ENCODE measurements at regions not wholly inside any gene's neighbourhood (a gene's known extent, or its start where the extent isn't known, plus 50 kb on each side); places are given as distances from the start of the nearest gene placed in this dataset.

DNA sequence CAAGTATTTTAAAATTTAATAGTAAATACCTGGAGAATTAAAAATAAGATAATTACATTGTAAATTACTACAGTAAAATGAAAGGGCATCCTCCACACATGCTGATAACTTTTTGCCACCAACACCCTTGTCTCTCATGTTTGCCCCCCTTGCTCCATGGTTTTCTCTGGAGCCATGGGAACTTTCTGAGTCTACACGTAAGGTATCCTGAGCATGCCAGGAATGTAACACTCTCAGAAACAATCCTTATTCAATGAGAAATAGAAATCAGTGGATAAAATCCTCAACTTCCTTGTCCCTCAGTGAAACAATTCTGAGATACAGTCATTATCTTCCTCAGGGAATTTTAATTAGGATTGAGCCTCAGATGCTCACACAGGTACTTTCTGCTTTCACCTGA, 108.9 kb downstream of the IZUMO3 start:
- Histone ChIP-seq H3K27ac (ENCODE audit: low read length) (no peak overlapping the region), H3K79me2 (ENCODE audit: low read length) (no peaks in the 10 kb centered on the region), H3K36me3 (replicated peaks; ENCODE audit: low read depth, low read length) (no peaks in the 10 kb centered on the region), H4K20me1 (ENCODE audit: insufficient read depth, low read length) (no peaks in the 10 kb centered on the region), H3K9me3 (ENCODE audit: insufficient read depth, low read length) (no peaks in the 10 kb centered on the region), H3K4me2 (ENCODE audit: low read length) (no peak overlapping the region), H3K9ac (ENCODE audit: low read length) (no peak overlapping the region), H3K4me1 (ENCODE audit: low read length) (no peaks in the 10 kb centered on the region), H3K4me3 (ENCODE audit: low read length) (no peak overlapping the region), H2AFZ (ENCODE audit: low read depth, low read length) (no peak overlapping the region), H3K27me3 (ENCODE audit: low read depth, low read length) (no peaks in the 10 kb centered on the region)
- TF ChIP-seq EZH2phosphoT487 (IDR thresholded peaks at IDR 0.05; ENCODE audit: low read depth), result no peak
- TF ChIP-seq, protein P1, sequence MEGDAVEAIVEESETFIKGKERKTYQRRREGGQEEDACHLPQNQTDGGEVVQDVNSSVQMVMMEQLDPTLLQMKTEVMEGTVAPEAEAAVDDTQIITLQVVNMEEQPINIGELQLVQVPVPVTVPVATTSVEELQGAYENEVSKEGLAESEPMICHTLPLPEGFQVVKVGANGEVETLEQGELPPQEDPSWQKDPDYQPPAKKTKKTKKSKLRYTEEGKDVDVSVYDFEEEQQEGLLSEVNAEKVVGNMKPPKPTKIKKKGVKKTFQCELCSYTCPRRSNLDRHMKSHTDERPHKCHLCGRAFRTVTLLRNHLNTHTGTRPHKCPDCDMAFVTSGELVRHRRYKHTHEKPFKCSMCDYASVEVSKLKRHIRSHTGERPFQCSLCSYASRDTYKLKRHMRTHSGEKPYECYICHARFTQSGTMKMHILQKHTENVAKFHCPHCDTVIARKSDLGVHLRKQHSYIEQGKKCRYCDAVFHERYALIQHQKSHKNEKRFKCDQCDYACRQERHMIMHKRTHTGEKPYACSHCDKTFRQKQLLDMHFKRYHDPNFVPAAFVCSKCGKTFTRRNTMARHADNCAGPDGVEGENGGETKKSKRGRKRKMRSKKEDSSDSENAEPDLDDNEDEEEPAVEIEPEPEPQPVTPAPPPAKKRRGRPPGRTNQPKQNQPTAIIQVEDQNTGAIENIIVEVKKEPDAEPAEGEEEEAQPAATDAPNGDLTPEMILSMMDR (IDR thresholded peaks at IDR 0.05; ENCODE audit: low read depth, low read length), result no peak

DNA sequence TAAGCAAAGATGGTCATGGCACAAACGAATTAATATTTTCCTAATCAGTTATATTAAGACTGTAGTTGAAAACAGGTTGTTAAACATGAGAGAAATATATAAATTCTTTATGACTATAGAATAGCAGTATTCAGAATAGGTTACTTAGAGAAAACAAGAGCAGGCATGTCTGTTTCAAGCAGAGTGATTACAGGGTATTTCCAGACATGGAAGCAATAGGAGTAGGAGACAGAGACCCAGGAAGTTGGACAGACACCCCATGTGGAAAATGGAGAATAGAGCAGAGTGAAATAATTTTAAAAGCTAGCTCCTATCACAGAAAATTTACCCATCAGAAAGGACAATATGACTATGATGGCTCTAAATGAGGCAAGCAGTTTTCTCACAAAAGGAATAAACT, 111.5 kb downstream of the IZUMO3 start:
- H3K4me2 ChIP-seq (ENCODE audit: low read length), result no peak overlapping the region
- H3K4me3 ChIP-seq (ENCODE audit: low read length), result no peak overlapping the region

DNA sequence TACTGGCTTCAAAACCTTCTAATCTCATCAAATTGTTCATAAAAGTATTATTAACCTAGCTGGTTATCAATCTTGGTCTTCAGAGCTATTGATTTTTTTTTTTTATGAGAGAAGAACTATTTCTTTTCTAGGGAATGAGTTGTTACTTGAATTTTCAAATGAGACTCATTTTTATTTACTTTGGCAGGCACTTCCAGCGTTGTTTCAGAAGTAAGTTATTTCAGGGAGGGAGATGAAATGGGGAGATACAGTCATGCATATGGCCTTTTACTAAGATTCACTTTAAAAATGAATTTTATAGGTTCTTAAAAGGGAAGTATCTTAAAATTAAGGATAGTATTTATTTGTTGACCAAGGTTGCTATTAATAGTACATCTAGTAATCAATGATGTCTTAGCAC, 129.6 kb downstream of the IZUMO3 start:
- H2AFZ ChIP-seq (ENCODE audit: low read depth, low read length), result no peak overlapping the region
- TF ChIP-seq, protein P1 (IDR thresholded peaks at IDR 0.05; ENCODE audit: low read depth, low read length), result no peak
- TF ChIP-seq EZH2phosphoT487 (IDR thresholded peaks at IDR 0.05; ENCODE audit: low read depth), result no peak
- no peaks in the 10 kb centered on the region for H3K79me2 ChIP-seq (ENCODE audit: low read length)
- no peak overlapping the region for H3K4me2 ChIP-seq (ENCODE audit: low read length)
- no peaks in the 10 kb centered on the region for H3K4me1 ChIP-seq (ENCODE audit: low read length)
- H3K36me3 ChIP-seq (replicated peaks; ENCODE audit: low read depth, low read length), result no peaks in the 10 kb centered on the region
- no peaks in the 10 kb centered on the region for H3K9me3 ChIP-seq (ENCODE audit: insufficient read depth, low read length)
- H3K27me3 ChIP-seq (ENCODE audit: low read depth, low read length), result no peaks in the 10 kb centered on the region
- H3K4me3 ChIP-seq (ENCODE audit: low read length), result no peak overlapping the region
- no peak overlapping the region for H3K9ac ChIP-seq (ENCODE audit: low read length)
- H4K20me1 ChIP-seq (ENCODE audit: insufficient read depth, low read length), result no peaks in the 10 kb centered on the region
- no peak overlapping the region for H3K27ac ChIP-seq (ENCODE audit: low read length)

More for the DNA sequence above, 111.5 kb downstream of the IZUMO3 start:
- TF ChIP-seq, protein P1 (IDR thresholded peaks at IDR 0.05; ENCODE audit: low read depth, low read length), result no peak
- TF ChIP-seq EZH2phosphoT487 (IDR thresholded peaks at IDR 0.05; ENCODE audit: low read depth), result no peak
- Histone ChIP-seq H4K20me1 (ENCODE audit: insufficient read depth, low read length) (no peaks in the 10 kb centered on the region), H3K9ac (ENCODE audit: low read length) (no peak overlapping the region), H2AFZ (ENCODE audit: low read depth, low read length) (no peak overlapping the region), H3K27ac (ENCODE audit: low read length) (no peak overlapping the region), H3K36me3 (replicated peaks; ENCODE audit: low read depth, low read length) (no peaks in the 10 kb centered on the region), H3K79me2 (ENCODE audit: low read length) (no peaks in the 10 kb centered on the region), H3K9me3 (ENCODE audit: insufficient read depth, low read length) (no peaks in the 10 kb centered on the region), H3K27me3 (ENCODE audit: low read depth, low read length) (no peaks in the 10 kb centered on the region), H3K4me1 (ENCODE audit: low read length) (no peaks in the 10 kb centered on the region)

DNA sequence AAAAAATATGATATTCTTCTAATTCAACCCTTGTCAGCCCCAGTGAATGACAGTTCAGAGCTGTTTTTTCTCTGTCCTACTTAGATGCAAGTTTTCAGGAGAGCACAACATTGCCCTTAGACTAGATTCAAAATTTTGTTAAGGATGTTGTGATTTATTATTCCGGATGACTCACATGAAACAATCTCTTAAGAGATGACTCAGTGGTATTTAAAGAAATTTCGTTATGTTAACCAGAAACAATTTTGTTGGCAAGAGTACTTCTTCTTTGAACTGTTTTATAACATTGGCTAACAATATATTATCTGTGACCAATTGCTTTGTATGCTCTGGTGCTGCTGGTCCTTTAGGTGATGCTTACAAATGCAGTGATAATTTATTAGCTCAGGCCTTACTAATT, 132.0 kb downstream of the IZUMO3 start:
- H3K4me1 ChIP-seq (ENCODE audit: low read length), result no peaks in the 10 kb centered on the region
- H2AFZ ChIP-seq (ENCODE audit: low read depth, low read length), result no peak overlapping the region
- TF ChIP-seq, protein P1 (IDR thresholded peaks at IDR 0.05; ENCODE audit: low read depth, low read length), result no peak
- no peak for TF ChIP-seq EZH2phosphoT487 (IDR thresholded peaks at IDR 0.05; ENCODE audit: low read depth)
- H3K27me3 ChIP-seq (ENCODE audit: low read depth, low read length), result no peaks in the 10 kb centered on the region
- H3K36me3 ChIP-seq (replicated peaks; ENCODE audit: low read depth, low read length), result no peaks in the 10 kb centered on the region
- no peak overlapping the region for H3K4me3 ChIP-seq (ENCODE audit: low read length)
- no peak overlapping the region for H3K9ac ChIP-seq (ENCODE audit: low read length)
- H3K4me2 ChIP-seq (ENCODE audit: low read length), result no peak overlapping the region
- no peaks in the 10 kb centered on the region for H3K9me3 ChIP-seq (ENCODE audit: insufficient read depth, low read length)
- H3K27ac ChIP-seq (ENCODE audit: low read length), result no peak overlapping the region
- no peaks in the 10 kb centered on the region for H3K79me2 ChIP-seq (ENCODE audit: low read length)
- H4K20me1 ChIP-seq (ENCODE audit: insufficient read depth, low read length), result no peaks in the 10 kb centered on the region
